Heart left ventricle (tissue), 16 donors: ENCODE measurements at regions not wholly inside any gene's neighbourhood (a gene's known extent, or its start where the extent isn't known, plus 50 kb on each side); places are given as distances from the start of the nearest gene placed in this dataset.
A peak's percentile ranks its signal among the peaks of the same experiment; 100 is the strongest.

Experiments
- ATAC-seq, 4 donors: fragments of 200-7000 bp; cut with Tn5 transposase; one replicate each; pipeline ENCODE4 v1.9.1; 2020 to 2022; ENCODE audit warnings: moderate library complexity in 4 of 4, mild to moderate bottlenecking in 3 of 4, moderate number of reproducible peaks in 1 of 4
- DNase-seq, 5 donors: peaks; one replicate each; pipeline ENCODE4 v3.0.0-alpha.2; 2020
- H3K27ac ChIP-seq, 12 donors: fragments of 200-600 bp; sonication (generic) in 4 of 12; one replicate each; pipeline versions ENCODE4 v1.5.0 to v1.8.0; 2016 to 2022; ENCODE audit warnings: mild to moderate bottlenecking in 2 of 12
- H3K27me3 ChIP-seq, 9 donors: fragments of 200-600 bp; sonication (generic) in 2 of 9; one replicate each; pipeline versions ENCODE4 v1.5.1 to v1.8.0; 2016 to 2022; ENCODE audit warnings: mild to moderate bottlenecking in 3 of 9
- H3K36me3 ChIP-seq, 9 donors: fragments of 200-600 bp; sonication (generic) in 2 of 9; one replicate each; pipeline versions ENCODE4 v1.5.0 to v1.8.0; 2018 to 2022; ENCODE audit warnings: mild to moderate bottlenecking in 2 of 9
- H3K4me1 ChIP-seq, 12 donors: fragments of 200-600 bp; sonication (generic) in 4 of 12; one replicate each; pipeline versions ENCODE4 v1.5.0 to v1.8.0; 2016 to 2022; ENCODE audit warnings: mild to moderate bottlenecking in 3 of 12
- H3K4me3 ChIP-seq, 12 donors: fragments of 200-600 bp; sonication (generic) in 4 of 12; one replicate each; pipeline versions ENCODE4 v1.5.0 to v1.8.0; 2017 to 2022; ENCODE audit warnings: mild to moderate bottlenecking in 9 of 12, moderate library complexity in 4 of 12
- H3K9me3 ChIP-seq, 12 donors: fragments of 200-600 bp; sonication (generic) in 4 of 12; one replicate each; pipeline versions ENCODE4 v1.5.0 to v1.8.0; 2016 to 2022; ENCODE audit warnings: mild to moderate bottlenecking in 1 of 12
- CTCF ChIP-seq, 12 donors: fragments of 200-600 bp; sonication (generic) in 4 of 12; IDR thresholded peaks; one replicate each; pipeline versions ENCODE4 v1.5.0 to v1.8.0; 2018 to 2022; ENCODE audit warnings: antibody characterized with exemption in 12 of 12, mild to moderate bottlenecking in 5 of 12
- POLR2A ChIP-seq, 2 donors: fragments of 450-650 bp; IDR thresholded peaks; one replicate each; pipeline ENCODE4 v1.6.1; 2017; ENCODE audit warnings: antibody characterized with exemption in 2 of 2, mild to moderate bottlenecking in 2 of 2, moderate library complexity in 2 of 2
- WGBS, 4 donors: extraction: QIAGEN DNeasy Blood & Tissue Kit in 2 of 4; methylation state at CpG; one replicate each; pipeline versions ENCODE4 v1.1.5 to v1.1.7; 2013 to 2018; 5-methylcytosine and 5-hydroxymethylcytosine counted together
- intact Hi-C, 10 donors: fragments of 100-400 bp; cut with DNase I; formaldehyde crosslinking; loops; one replicate each; pipeline versions ENCODE4 v1.11.1 to v1.14.2; 2022
- donor health status: ischemic (EF 13 %, LVEDD 7.1; RV severe dilation, severe dysfunction).
- donor health status: healthy with polysubstance abuse.
- donor health status: DM: no; HTN: yes; CAD: no.
- donor health status: DM: no; HTN: no; CAD: no.
- donor health status: ischemic (EF 25% LVEDD 6.9; RV normal size, moderate dysfunction).
- donor health status: ischemic (EF 25% LVEDD 5.7; RV mildly dilated, moderate dysfunction).
- donor health status: healthy.
- donor health status: DM: yes; HTN: yes; CAD: no.
- donor health status: ischemic (EF 35%, LVEDD 5.7; RV mildly dilated, moderate dysfunction).
- donor health status: nonischemic (EF 11% LVEDD 7.7; RV severe dilation, severe dysfunction).
- donor health status: DM: yes; HTN: yes; CAD: no.
- donor health status: PGD.
- donor health status: ischemic (EF 29% LVEDD 5.4; RV normal size, mild dysfunction).
- donor health status: nonischemic (EF 23%, LVEDD 6.1; RV moderate dilation, normal function).

- Histone ChIP-seq H3K9me3 (no peaks in the 10 kb centered on the region), H3K4me1 (peaks cover 0 to 15% (median 0%) of the 10 kb centered on the region in 12 donors), H3K27me3 (no peaks in the 10 kb centered on the region), H3K4me3 (no peak overlapping the region), H3K36me3 (no peaks in the 10 kb centered on the region), H3K27ac (peak overlapping the region in 2 of 12 donors; percentile 24 to 44)
- DNase-seq = no peak
- WGBS, 4 donors = 44 to 74% (median 65%) methylated on average over 4 of the region's 4 CpGs
- TF ChIP-seq CTCF (IDR thresholded peaks at IDR 0.05) = no peak
- TF ChIP-seq POLR2A (IDR thresholded peaks at IDR 0.05) = no peak
- intact Hi-C loops = no loop called here
- ATAC-seq = peak in 2 of 4 donors; percentile 40 to 65
These were observed 838.3 kb downstream of the SLC4A3 start for GRCh38 chr2:220465700-220466099.

GRCh38 chr2:220466251-220466691, 838.8 kb downstream of the SLC4A3 start:
- no peaks in the 10 kb centered on the region for H3K36me3 ChIP-seq
- no peak overlapping the region for H3K4me3 ChIP-seq
- no peaks in the 10 kb centered on the region for H3K27me3 ChIP-seq
- peak overlapping the region in 1 of 12 donors; percentile 44 for H3K27ac ChIP-seq
- intact Hi-C loops = no loop called here
- 28 to 38% (median 35%) methylated on average over 2 of the region's 2 CpGs for WGBS, 4 donors
- H3K4me1 ChIP-seq = peaks cover 0 to 15% (median 0%) of the 10 kb centered on the region in 12 donors
- ATAC-seq (peak; percentile 42 to 81 (median 63)), DNase-seq (no peak)
- H3K9me3 ChIP-seq = no peaks in the 10 kb centered on the region
- TF ChIP-seq POLR2A (IDR thresholded peaks at IDR 0.05) (no peak), CTCF (IDR thresholded peaks at IDR 0.05) (no peak)

- H3K4me3 ChIP-seq = no peak overlapping the region
- H3K9me3 ChIP-seq = no peaks in the 10 kb centered on the region
- no peaks in the 10 kb centered on the region for H3K27me3 ChIP-seq
- H3K4me1 ChIP-seq = peaks cover 0 to 15% (median 0%) of the 10 kb centered on the region in 12 donors
- TF ChIP-seq CTCF (IDR thresholded peaks at IDR 0.05) = no peak
- no peak for TF ChIP-seq POLR2A (IDR thresholded peaks at IDR 0.05)
- 69 to 88% (median 81%) methylated on average over 4 of the region's 4 CpGs for WGBS, 4 donors
- intact Hi-C loops = no loop called here
- H3K27ac ChIP-seq = no peak overlapping the region
- H3K36me3 ChIP-seq = no peaks in the 10 kb centered on the region
- DNase-seq (no peak), ATAC-seq (no peak)
These were observed 841.8 kb downstream of the SLC4A3 start for GRCh38 chr2:220469201-220469600.

GRCh38 chr2:220473611-220474010, 846.2 kb downstream of the SLC4A3 start:
- no peaks in the 10 kb centered on the region for H3K4me1 ChIP-seq
- no peak overlapping the region for H3K4me3 ChIP-seq
- H3K9me3 ChIP-seq = no peaks in the 10 kb centered on the region
- no peaks in the 10 kb centered on the region for H3K36me3 ChIP-seq
- TF ChIP-seq CTCF (IDR thresholded peaks at IDR 0.05) (no peak), POLR2A (IDR thresholded peaks at IDR 0.05) (no peak)
- ATAC-seq (no peak), DNase-seq (no peak)
- H3K27me3 ChIP-seq = no peaks in the 10 kb centered on the region
- intact Hi-C loops = no loop called here
- no peak overlapping the region for H3K27ac ChIP-seq
